H1 (cell line): ENCODE measurements at regions not wholly inside any gene's neighbourhood (a gene's known extent, or its start where the extent isn't known, plus 50 kb on each side); places are given as distances from the start of the nearest gene placed in this dataset.

ENCODE experiments used
- BCL11A ChIP-seq, 2 experiments: IDR thresholded peaks; one replicate each; pipeline ENCODE4 v1.6.1; 2011; ENCODE audit warnings: low read depth in 2 of 2, low read length in 2 of 2, mild to moderate bottlenecking in 2 of 2
- CHD2 ChIP-seq: IDR thresholded peaks from 2 replicates; pipeline ENCODE4 v1.6.1; 2012; ENCODE audit warnings: low read length, improper control_type of control experiment
- CREB1 ChIP-seq: IDR thresholded peaks from 2 replicates; pipeline ENCODE4 v1.6.1; 2012; ENCODE audit warnings: inconsistent platforms
- CTCF ChIP-seq, 3 experiments: IDR thresholded peaks; 1 replicate in 2 of 3; 2 replicates in 1 of 3; pipeline versions ENCODE4 v1.5.1 to v1.6.1; 2011; ENCODE audit warnings: low read length in 3 of 3, mild to moderate bottlenecking in 3 of 3, inconsistent platforms in 2 of 3, low read depth in 1 of 3, moderate library complexity in 1 of 3; ENCODE audit not compliant: insufficient read depth in 1 of 3; ENCODE audit errors: control extremely low read depth in 1 of 3
- SIRT6 ChIP-seq: IDR thresholded peaks from one replicate; pipeline ENCODE4 v1.7.1; 2012; ENCODE audit warnings: low read length, inconsistent platforms
- SIX5 ChIP-seq: IDR thresholded peaks from 2 replicates; pipeline ENCODE4 v1.6.1; 2011; ENCODE audit warnings: mild to moderate bottlenecking, low read depth, low read length
- SRF ChIP-seq: IDR thresholded peaks from 2 replicates; pipeline ENCODE4 v1.6.1; 2011; ENCODE audit warnings: mild to moderate bottlenecking, low read depth, low read length, moderate library complexity
- TF ChIP-seq, protein P1 (sequence below): IDR thresholded peaks from 2 replicates; pipeline ENCODE4 v1.6.1; 2011; ENCODE audit warnings: low read length, improper control_type of control experiment

- TF ChIP-seq CTCF (IDR thresholded peaks at IDR 0.05; ENCODE audit: control extremely low read depth in 1 of 3, insufficient read depth in 1 of 3, low read depth in 1 of 3, low read length in 3 of 3) = no peak
- TF ChIP-seq, protein P1, sequence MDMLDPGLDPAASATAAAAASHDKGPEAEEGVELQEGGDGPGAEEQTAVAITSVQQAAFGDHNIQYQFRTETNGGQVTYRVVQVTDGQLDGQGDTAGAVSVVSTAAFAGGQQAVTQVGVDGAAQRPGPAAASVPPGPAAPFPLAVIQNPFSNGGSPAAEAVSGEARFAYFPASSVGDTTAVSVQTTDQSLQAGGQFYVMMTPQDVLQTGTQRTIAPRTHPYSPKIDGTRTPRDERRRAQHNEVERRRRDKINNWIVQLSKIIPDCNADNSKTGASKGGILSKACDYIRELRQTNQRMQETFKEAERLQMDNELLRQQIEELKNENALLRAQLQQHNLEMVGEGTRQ = no peak
- no peak for TF ChIP-seq SIX5
- no peak for TF ChIP-seq SRF
- no peak for TF ChIP-seq BCL11A (IDR thresholded peaks at IDR 0.05; ENCODE audit: low read depth in 2 of 2, low read length in 2 of 2)
- no peak for TF ChIP-seq SIRT6
- no peak for TF ChIP-seq CREB1
- TF ChIP-seq CHD2 = no peak
Observed at GRCh38 chr1:106926803-106927582, 129.5 kb upstream of the PRMT6 start (continued).
